Endometrial microvascular endothelial cells (primary cell): ENCODE measurements at regions not wholly inside any gene's neighbourhood (a gene's known extent, or its start where the extent isn't known, plus 50 kb on each side); places are given as distances from the start of the nearest gene placed in this dataset.
"Not testable (repeated sequence)": the region's sequence is repeated elsewhere in the genome, so short reads cannot be mapped to it uniquely, and the experiment has no call there.

ENCODE experiments used
- in situ Hi-C: cut with HindIII; loops from 2 replicates; pipeline ENCODE4 v1.10.0; 2017; ENCODE audit warnings: low sequenced_read_pairs, low pct_unique_long_range_greater_than_20kb; ENCODE audit errors: inconsistent ontology term

- in situ Hi-C loops: no loop called here
Measured at GRCh38 chr13:103639326-103639725, 573.1 kb upstream of the SLC10A2 start.

- in situ Hi-C loops: no loop called here
Measured at GRCh38 chr13:103638706-103639105, 572.5 kb upstream of the SLC10A2 start.

- in situ Hi-C loops: no loop called here
Measured at GRCh38 chr13:103634066-103634465, 567.8 kb upstream of the SLC10A2 start.

- in situ Hi-C loops: no loop called here
Measured at GRCh38 chr13:103625194-103625593, 559.0 kb upstream of the SLC10A2 start.

- in situ Hi-C loops: no loop called here
Measured at GRCh38 chr13:103618151-103618550, 551.9 kb upstream of the SLC10A2 start.

- in situ Hi-C loops: no loop called here
Measured at GRCh38 chr13:103615771-103616170, 549.6 kb upstream of the SLC10A2 start.

- in situ Hi-C loops: no loop called here
Measured at GRCh38 chr13:103614761-103615160, 548.5 kb upstream of the SLC10A2 start.

GRCh38 chr13:103607995-103608394, 541.8 kb upstream of the SLC10A2 start:
- in situ Hi-C loops: no loop called here

- in situ Hi-C loops: no loop called here
Measured at GRCh38 chr13:103605546-103606326, 539.5 kb upstream of the SLC10A2 start.

- in situ Hi-C loops: not testable (repeated sequence)
Measured at GRCh38 chr13:103599870-103600269, 533.7 kb upstream of the SLC10A2 start.

GRCh38 chr13:103598671-103599070, 532.5 kb upstream of the SLC10A2 start:
- in situ Hi-C loops: no loop called here

GRCh38 chr13:103573446-103573845, 507.2 kb upstream of the SLC10A2 start:
- in situ Hi-C loops: no loop called here

- in situ Hi-C loops: no loop called here
Measured at GRCh38 chr13:103568314-103568713, 502.1 kb upstream of the SLC10A2 start.

GRCh38 chr13:103557878-103558277, 491.7 kb upstream of the SLC10A2 start:
- in situ Hi-C loops: no loop called here

GRCh38 chr13:103556681-103557080, 490.5 kb upstream of the SLC10A2 start:
- in situ Hi-C loops: no loop called here

- in situ Hi-C loops: no loop called here
Measured at GRCh38 chr13:103547914-103548313, 481.7 kb upstream of the SLC10A2 start.

GRCh38 chr13:103546271-103546670, 480.1 kb upstream of the SLC10A2 start:
- in situ Hi-C loops: no loop called here

GRCh38 chr13:103542648-103543047, 476.4 kb upstream of the SLC10A2 start:
- in situ Hi-C loops: no loop called here

GRCh38 chr13:103540382-103540765, 474.2 kb upstream of the SLC10A2 start:
- in situ Hi-C loops: no loop called here

GRCh38 chr13:103539721-103540381, 473.6 kb upstream of the SLC10A2 start:
- in situ Hi-C loops: no loop called here
